ENCODE measurements at regions not wholly inside any gene's neighbourhood (a gene's known extent, or its start where the extent isn't known, plus 50 kb on each side); places are given as distances from the start of the nearest gene placed in this dataset.

DNA sequence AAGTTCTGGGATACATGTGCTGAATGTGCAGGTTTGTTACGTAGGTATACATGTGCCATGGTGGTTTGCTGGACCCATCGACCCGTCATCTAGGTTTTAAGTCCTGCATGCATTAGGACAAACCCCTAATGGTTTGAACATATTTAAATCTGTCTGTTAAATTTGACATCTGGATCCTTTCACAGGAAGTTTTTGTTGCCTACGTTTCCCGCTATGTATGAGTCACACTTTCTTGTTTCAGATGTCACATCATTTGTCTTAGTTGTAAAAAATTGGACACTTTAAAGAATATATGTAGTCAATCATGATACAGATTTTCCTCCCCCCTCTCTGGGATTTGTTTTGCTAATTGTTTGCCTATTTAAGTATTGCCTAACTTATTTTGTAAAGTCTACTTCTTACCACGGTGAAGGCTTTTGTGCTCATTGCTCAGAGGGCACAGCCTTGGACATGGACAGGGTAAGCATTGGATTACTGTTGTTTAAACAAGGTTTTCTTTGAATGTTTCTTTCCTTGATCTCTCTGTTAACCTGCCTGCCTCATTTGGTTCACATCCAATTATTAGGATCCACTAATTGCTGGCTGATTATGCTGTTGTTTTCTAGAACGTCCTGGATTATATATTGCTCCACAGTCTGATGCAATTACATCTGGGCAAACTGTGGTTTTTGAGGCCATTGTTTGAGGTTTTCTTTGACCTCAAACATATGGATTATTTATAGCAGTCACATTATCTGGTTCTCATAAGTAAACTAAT, 1441.4 kb downstream of the AACS start:
- Histone ChIP-seq H3K9me3 (no peaks in the 10 kb centered on the region), H3K4me3 (no peak overlapping the region), H3K36me3 (no peaks in the 10 kb centered on the region), H3K27ac (no peak overlapping the region), H3K4me1 (replicated peaks) (no peaks in the 10 kb centered on the region), H3K27me3 (replicated peaks; ENCODE audit: insufficient read depth) (no peaks in the 10 kb centered on the region)
- no peak for DNase-seq (ENCODE audit: low spot score)
- 74% methylated on average over 7 of the region's 7 CpGs for WGBS
- intact Hi-C loops (cut with DNase I): no loop called here
- no peak for TF ChIP-seq POLR2AphosphoS5 (IDR thresholded peaks at IDR 0.05)
- no peak for TF ChIP-seq POLR2A (IDR thresholded peaks at IDR 0.05)
- TF ChIP-seq, protein P1, sequence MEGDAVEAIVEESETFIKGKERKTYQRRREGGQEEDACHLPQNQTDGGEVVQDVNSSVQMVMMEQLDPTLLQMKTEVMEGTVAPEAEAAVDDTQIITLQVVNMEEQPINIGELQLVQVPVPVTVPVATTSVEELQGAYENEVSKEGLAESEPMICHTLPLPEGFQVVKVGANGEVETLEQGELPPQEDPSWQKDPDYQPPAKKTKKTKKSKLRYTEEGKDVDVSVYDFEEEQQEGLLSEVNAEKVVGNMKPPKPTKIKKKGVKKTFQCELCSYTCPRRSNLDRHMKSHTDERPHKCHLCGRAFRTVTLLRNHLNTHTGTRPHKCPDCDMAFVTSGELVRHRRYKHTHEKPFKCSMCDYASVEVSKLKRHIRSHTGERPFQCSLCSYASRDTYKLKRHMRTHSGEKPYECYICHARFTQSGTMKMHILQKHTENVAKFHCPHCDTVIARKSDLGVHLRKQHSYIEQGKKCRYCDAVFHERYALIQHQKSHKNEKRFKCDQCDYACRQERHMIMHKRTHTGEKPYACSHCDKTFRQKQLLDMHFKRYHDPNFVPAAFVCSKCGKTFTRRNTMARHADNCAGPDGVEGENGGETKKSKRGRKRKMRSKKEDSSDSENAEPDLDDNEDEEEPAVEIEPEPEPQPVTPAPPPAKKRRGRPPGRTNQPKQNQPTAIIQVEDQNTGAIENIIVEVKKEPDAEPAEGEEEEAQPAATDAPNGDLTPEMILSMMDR (IDR thresholded peaks at IDR 0.05): no peak

DNA sequence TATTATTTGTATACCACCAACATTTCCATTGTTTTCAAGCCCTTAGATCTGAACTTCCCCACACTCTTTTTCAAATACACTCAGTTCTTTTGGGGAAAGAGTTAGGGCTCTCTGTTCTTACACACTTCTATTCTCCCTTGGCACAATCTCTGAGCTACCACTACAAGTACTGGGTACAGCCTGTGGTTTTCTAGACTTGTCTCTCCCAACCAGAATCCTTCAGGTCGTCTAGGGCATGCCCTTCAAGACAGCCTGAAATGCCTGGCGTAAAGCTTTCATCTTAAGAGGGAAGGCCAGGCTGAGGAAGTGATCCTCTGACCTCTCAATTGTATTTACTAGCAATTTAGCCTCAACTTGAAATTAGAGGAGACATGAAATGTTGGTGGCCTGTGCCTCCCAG, 1442.0 kb downstream of the AACS start:
- intact Hi-C loops (cut with DNase I): no loop called here
- H3K9me3 ChIP-seq: no peaks in the 10 kb centered on the region
- DNase-seq (ENCODE audit: low spot score): no peak
- TF ChIP-seq POLR2A (IDR thresholded peaks at IDR 0.05) (no peak), POLR2AphosphoS5 (IDR thresholded peaks at IDR 0.05) (no peak)
- TF ChIP-seq, protein P1 (IDR thresholded peaks at IDR 0.05): no peak
- no peaks in the 10 kb centered on the region for H3K27me3 ChIP-seq (replicated peaks; ENCODE audit: insufficient read depth)
- no peaks in the 10 kb centered on the region for H3K36me3 ChIP-seq
- no peak overlapping the region for H3K27ac ChIP-seq
- H3K4me1 ChIP-seq (replicated peaks): no peaks in the 10 kb centered on the region
- no peak overlapping the region for H3K4me3 ChIP-seq
- WGBS: 64% methylated on average over 2 of the region's 2 CpGs

DNA sequence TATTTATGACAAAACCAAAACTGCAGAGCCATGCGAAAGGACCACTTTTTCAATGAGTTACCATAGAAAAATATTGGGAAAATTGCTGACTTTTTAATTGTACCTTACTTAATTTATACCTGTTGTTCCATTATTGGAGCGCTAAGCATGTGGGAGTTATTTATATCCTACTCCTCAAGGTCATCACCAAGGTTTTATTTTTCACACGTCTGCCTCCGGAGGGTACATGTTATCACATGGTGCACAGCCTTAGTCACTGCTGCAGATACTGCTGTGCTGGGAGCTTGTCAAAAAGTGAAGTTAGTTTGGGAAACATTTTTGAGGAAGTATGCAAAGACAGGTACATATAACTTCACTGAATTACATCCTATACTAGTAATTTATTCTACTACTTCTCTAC, 1444.3 kb downstream of the AACS start:
- no peaks in the 10 kb centered on the region for H3K4me1 ChIP-seq (replicated peaks)
- no peaks in the 10 kb centered on the region for H3K9me3 ChIP-seq
- H3K27ac ChIP-seq: no peak overlapping the region
- H3K4me3 ChIP-seq: no peak overlapping the region
- no peaks in the 10 kb centered on the region for H3K27me3 ChIP-seq (replicated peaks; ENCODE audit: insufficient read depth)
- WGBS: 40% methylated on average over 4 of the region's 4 CpGs
- intact Hi-C loops (cut with DNase I): no loop called here
- no peak for DNase-seq (ENCODE audit: low spot score)
- TF ChIP-seq, protein P1 (IDR thresholded peaks at IDR 0.05): no peak
- no peak for TF ChIP-seq POLR2A (IDR thresholded peaks at IDR 0.05)
- no peak for TF ChIP-seq POLR2AphosphoS5 (IDR thresholded peaks at IDR 0.05)
- no peaks in the 10 kb centered on the region for H3K36me3 ChIP-seq

DNA sequence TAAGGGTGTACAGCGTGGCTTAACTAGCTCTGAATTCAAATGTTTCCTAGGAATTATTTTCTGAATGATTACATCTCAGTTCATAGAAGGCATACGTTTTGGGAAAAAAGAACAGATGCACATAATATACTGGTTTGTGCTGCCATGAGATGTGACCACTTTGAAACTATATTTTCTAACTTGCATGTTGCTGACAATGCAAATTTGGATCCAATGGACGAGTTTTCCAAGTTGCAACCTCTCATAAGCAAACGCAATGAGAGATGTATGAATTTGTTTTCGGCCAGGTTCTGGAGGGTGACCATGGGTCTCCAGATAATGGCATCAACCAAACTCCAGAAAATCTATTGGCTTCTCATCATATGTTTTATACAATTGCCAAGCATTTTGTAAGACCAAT, 1445.4 kb downstream of the AACS start:
- 90% methylated on average over 5 of the region's 5 CpGs for WGBS
- Histone ChIP-seq H3K4me1 (replicated peaks) (no peaks in the 10 kb centered on the region), H3K9me3 (no peaks in the 10 kb centered on the region), H3K4me3 (no peak overlapping the region), H3K27me3 (replicated peaks; ENCODE audit: insufficient read depth) (no peaks in the 10 kb centered on the region), H3K27ac (no peak overlapping the region), H3K36me3 (no peaks in the 10 kb centered on the region)
- DNase-seq (ENCODE audit: low spot score): no peak
- TF ChIP-seq POLR2A (IDR thresholded peaks at IDR 0.05): no peak
- TF ChIP-seq POLR2AphosphoS5 (IDR thresholded peaks at IDR 0.05): no peak
- TF ChIP-seq, protein P1 (IDR thresholded peaks at IDR 0.05): no peak
- intact Hi-C loops (cut with DNase I): no loop called here

Measured in prostate gland (tissue), 2 donors.